Spleen (tissue), 7 donors: ENCODE measurements at regions not wholly inside any gene's neighbourhood (a gene's known extent, or its start where the extent isn't known, plus 50 kb on each side); places are given as distances from the start of the nearest gene placed in this dataset.
"Not testable (repeated sequence)": the region's sequence is repeated elsewhere in the genome, so short reads cannot be mapped to it uniquely, and the experiment has no call there.

Source experiments
- POLR2A ChIP-seq, 3 donors: fragments of 450-650 bp; IDR thresholded peaks; one replicate each; pipeline ENCODE4 v1.5.1; 2017; ENCODE audit warnings: antibody characterized with exemption in 3 of 3, mild to moderate bottlenecking in 1 of 3
- POLR2AphosphoS5 ChIP-seq, 3 donors: sonication (generic); formaldehyde crosslinking; IDR thresholded peaks; one replicate each; pipeline ENCODE4 v1.5.1; 2017; ENCODE audit warnings: antibody characterized with exemption in 3 of 3
- TF ChIP-seq, protein P1 (sequence below), 11 experiments: fragments of 200-600 bp in 7 of 11; fragments of 450-650 bp in 4 of 11; sonication (generic) in 4 of 11; IDR thresholded peaks in 8 of 11; conservative IDR thresholded peaks in 3 of 11; 1 replicate in 7 of 11; 2 replicates in 4 of 11; pipeline versions ENCODE4 v1.4.0 to v1.8.0; 2016 to 2021; ENCODE audit warnings: antibody characterized with exemption in 11 of 11, inconsistent platforms in 4 of 11, mild to moderate bottlenecking in 1 of 11
- donor health status: DM: no; HTN: no; CAD: no; lungs with moderate emphysema.
- donor health status: DM: no; HTN: no; CAD: no.
- donor health status: DM: no; HTN: no; CAD: no.

DNA sequence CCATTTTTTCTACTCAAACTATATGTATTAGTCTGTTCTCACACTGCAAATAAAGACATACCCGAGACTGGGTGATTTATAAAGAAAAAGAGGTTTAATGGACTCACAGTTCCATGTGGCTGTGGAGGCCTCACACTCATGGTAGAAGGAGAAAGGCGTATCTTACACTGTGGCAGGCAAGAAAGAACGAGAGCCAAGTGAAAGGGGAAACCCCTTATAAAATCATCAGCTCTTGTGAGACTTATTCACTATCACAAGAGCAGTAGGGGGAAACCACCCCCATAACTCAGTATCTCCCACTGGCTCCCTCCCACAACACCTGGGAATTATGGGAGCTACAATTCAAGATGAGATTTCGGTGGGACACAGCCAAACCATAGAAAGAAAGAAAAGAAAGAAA lies 266.3 kb upstream of the TLE3 start:
- TF ChIP-seq, protein P1, sequence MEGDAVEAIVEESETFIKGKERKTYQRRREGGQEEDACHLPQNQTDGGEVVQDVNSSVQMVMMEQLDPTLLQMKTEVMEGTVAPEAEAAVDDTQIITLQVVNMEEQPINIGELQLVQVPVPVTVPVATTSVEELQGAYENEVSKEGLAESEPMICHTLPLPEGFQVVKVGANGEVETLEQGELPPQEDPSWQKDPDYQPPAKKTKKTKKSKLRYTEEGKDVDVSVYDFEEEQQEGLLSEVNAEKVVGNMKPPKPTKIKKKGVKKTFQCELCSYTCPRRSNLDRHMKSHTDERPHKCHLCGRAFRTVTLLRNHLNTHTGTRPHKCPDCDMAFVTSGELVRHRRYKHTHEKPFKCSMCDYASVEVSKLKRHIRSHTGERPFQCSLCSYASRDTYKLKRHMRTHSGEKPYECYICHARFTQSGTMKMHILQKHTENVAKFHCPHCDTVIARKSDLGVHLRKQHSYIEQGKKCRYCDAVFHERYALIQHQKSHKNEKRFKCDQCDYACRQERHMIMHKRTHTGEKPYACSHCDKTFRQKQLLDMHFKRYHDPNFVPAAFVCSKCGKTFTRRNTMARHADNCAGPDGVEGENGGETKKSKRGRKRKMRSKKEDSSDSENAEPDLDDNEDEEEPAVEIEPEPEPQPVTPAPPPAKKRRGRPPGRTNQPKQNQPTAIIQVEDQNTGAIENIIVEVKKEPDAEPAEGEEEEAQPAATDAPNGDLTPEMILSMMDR (IDR thresholded peaks at IDR 0.05 in 8 of 11, conservative IDR thresholded peaks at IDR 0.05 in 3 of 11): not testable (repeated sequence)
- not testable (repeated sequence) for TF ChIP-seq POLR2A, POLR2AphosphoS5 (IDR thresholded peaks at IDR 0.05)
